B cell (primary cell): ENCODE measurements at regions not wholly inside any gene's neighbourhood (a gene's known extent, or its start where the extent isn't known, plus 50 kb on each side); places are given as distances from the start of the nearest gene placed in this dataset.

ENCODE experiments used
- EZH2 ChIP-seq: IDR thresholded peaks from 2 replicates; pipeline ENCODE4 v1.6.1; 2012; ENCODE audit warnings: borderline replicate concordance, low read depth, mild to moderate bottlenecking, moderate library complexity, low read length; ENCODE audit not compliant: insufficient read depth, poor library complexity, severe bottlenecking
- TF ChIP-seq, protein P1 (sequence below): fragments of 200-600 bp; IDR thresholded peaks from one replicate; pipeline ENCODE4 v1.8.0; 2022; ENCODE audit warnings: antibody characterized with exemption, mild to moderate bottlenecking

DNA sequence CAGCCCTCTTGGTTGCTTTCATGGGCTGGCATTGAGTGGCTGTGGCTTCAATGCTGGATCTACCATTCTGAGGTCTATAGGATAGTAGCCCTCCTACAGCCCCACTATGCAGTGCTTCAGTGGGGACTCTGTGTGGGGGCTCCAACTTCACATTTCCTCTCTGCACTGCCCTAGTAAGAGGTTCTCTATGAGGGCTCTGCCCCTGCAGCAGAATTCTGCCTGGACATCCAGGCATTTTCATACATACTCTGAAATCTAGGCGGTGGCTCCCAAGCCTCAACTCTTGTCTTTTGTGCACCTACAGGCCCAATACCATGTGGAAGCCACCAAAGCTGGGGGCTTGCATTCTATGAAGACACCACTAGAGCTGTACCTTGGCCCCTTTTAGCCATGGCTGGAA is 195.8 kb downstream of the IGSF11 start:
- TF ChIP-seq, protein P1, sequence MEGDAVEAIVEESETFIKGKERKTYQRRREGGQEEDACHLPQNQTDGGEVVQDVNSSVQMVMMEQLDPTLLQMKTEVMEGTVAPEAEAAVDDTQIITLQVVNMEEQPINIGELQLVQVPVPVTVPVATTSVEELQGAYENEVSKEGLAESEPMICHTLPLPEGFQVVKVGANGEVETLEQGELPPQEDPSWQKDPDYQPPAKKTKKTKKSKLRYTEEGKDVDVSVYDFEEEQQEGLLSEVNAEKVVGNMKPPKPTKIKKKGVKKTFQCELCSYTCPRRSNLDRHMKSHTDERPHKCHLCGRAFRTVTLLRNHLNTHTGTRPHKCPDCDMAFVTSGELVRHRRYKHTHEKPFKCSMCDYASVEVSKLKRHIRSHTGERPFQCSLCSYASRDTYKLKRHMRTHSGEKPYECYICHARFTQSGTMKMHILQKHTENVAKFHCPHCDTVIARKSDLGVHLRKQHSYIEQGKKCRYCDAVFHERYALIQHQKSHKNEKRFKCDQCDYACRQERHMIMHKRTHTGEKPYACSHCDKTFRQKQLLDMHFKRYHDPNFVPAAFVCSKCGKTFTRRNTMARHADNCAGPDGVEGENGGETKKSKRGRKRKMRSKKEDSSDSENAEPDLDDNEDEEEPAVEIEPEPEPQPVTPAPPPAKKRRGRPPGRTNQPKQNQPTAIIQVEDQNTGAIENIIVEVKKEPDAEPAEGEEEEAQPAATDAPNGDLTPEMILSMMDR: no peak
- TF ChIP-seq EZH2: no peak
